Fibroblast of upper back skin (primary cell): ENCODE measurements at regions not wholly inside any gene's neighbourhood (a gene's known extent, or its start where the extent isn't known, plus 50 kb on each side); places are given as distances from the start of the nearest gene placed in this dataset.

Experiments
- DNase-seq: peaks from one replicate; pipeline ENCODE4 v3.0.0-alpha.2; 2013

GRCh38 chr17:36730857-36731490 lies 129.6 kb downstream of the MRM1 start:
- no peak for DNase-seq

DNA sequence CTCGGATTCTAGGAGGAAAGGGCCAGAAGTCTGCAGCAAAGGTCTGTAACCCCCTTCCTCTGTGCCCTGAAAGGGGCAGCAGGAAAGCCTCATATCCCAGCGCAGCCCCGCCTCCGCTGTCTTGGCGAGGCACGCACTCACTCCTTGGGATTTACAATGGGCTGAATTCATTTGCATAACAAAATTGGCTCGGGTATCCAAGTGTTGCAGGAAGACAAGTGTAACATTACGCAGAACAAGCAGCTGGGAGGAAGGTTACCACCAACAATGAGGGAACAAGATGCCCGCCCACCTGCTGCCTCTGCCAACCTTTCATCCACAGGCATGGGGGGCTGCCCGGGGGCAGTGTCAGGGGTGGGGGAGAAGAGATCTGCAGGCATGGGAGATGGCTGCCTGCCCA lies 130.4 kb downstream of the MRM1 start:
- DNase-seq: no peak

- DNase-seq: no peak
These were observed 131.0 kb downstream of the MRM1 start for GRCh38 chr17:36732351-36732750.

DNA sequence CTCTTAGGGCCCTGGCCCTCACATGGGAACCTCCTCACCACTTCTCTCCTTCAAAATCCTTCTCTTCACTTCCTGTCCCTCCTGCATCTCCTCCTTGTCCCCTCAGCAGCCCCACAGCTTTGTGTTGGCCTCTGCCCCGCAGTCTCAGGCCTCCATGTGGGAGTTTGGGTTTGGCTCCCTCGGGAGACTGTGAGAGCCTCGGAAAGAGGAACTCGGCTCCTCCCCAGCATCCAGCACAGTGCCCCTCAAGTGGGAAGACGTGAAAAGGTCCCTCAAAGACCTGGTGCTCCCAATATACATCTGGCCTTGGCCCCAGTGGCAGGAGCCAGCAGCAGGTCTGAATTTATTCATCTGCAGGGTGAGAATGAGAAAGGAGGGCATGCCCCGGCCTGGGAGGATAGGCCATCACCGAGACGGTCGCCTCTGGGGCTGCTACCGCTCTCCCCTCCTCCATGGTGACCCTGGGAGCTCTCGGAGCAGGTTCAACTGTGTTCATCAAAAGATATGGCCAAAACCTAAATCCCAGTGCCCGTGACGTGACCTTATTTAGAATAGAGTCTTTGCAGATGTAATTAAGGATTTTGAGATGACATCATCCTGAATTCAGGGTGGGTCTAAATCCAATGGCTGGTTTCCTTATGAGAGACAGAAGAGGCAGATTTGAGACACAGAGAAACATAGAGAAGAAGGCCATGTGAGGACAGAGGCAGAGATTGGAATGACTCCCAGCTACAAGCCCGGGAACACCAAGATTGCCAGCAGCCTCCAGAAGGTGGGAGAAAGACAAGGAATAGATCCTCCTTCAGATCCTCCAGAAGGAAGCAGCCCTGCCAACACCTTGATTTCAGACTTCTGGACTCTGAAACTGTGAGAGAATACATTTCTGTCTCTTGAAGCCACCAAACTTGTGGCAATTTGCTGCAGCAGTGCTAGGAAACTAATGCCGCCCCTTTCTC lies 135.1 kb downstream of the MRM1 start:
- DNase-seq: no peak

- DNase-seq: no peak
These were observed 137.8 kb downstream of the MRM1 start for GRCh38 chr17:36739208-36739607.

- DNase-seq: no peak
These were observed 138.8 kb downstream of the MRM1 start for GRCh38 chr17:36740157-36740556.

GRCh38 chr17:36741019-36741902 lies 139.9 kb downstream of the MRM1 start:
- no peak for DNase-seq

DNA sequence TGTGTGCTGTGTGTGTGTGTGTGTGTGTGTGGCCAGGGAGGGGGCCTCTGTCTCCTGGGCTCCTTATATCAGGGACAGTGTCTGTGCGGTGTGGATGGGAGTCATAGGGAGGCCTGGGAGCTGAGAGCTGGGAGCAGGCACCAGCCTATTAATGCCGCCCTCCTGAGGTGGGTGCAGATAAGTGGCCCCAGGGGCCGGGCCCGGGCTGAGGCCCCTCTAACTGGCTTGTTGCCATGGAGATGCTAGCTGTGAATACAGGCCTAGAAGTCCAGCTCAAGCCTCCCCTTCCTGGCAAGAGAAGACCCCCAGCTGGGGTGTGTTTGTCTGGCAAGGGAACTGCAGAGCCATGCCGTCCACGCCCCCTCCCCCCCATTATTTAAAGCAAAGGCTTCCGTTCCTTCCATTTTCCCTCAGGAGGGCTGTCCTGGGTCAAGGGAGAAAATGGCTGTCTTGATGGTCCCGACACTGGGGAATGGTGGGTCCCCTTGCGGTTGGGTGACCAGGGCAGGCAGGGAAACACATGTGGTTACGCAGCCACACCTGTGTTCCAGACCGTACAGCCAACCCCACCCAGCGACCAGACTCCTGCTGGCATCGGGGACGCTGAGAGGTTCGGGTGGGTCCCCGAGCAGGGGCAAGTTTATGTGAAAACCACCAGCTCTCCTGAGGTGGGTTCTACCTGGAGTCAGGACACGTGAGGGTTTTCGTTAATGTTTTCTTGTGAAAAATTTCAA lies 141.1 kb downstream of the MRM1 start:
- no peak for DNase-seq

- no peak for DNase-seq
These were observed 141.7 kb downstream of the MRM1 start for GRCh38 chr17:36743130-36743529.

DNA sequence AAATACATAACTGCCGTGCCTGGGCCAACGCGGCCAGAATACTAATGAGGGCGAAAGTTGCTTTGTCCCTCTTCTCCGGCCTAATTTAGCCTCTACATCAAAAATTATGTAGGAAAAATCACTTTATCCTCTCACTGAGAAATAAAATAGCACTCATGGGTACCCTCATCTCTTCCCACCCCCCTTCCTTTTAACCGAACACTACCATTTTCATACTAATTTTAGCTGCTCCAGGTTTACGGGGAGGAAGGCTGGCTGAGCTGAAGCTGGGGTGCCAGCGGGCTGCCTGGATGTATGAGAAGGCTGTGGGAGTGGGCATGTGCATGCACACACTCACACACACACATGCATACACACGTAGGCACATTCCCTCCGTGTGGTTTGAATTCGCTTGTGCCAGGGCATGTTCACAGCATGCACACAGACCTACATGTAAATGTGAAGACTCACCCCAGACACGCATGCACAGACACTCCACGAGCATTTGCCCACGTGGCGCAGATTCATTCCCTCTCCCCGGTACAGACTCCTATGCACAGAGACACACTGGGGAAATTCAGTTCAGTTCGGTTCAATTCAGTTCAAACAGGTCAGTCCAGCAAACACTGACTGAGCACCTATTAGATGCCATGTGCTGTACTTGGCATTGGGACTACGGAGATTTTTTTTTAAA lies 145.1 kb downstream of the MRM1 start:
- no peak for DNase-seq

DNA sequence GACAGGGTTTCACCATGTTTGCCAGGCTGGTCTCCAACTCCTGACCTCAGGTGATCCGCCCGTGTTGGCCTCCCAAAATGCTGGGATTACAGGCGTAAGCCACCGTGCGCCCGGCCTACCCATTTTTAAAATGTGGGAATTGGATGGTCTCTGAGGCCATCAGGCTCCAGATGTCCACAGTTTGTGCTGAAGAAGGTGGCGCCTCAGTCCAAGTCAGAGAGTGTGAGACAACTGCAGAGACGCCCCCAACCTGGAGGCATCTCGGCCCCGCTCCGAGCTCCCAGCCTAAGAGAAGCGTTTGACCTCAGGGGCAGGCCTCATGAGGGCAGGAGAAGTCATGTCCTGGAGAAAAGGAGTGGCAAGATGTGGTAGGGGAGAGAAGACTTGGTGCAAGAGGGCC lies 146.5 kb downstream of the MRM1 start:
- no peak for DNase-seq

- DNase-seq: no peak
These were observed 146.9 kb downstream of the MRM1 start for GRCh38 chr17:36748272-36748671.

GRCh38 chr17:36749493-36749892 lies 148.1 kb downstream of the MRM1 start:
- DNase-seq: no peak

GRCh38 chr17:36750316-36750885 lies 149.0 kb downstream of the MRM1 start:
- no peak for DNase-seq

- no peak for DNase-seq
These were observed 150.9 kb downstream of the MRM1 start for GRCh38 chr17:36752096-36752888.

GRCh38 chr17:36755586-36755985 lies 154.2 kb downstream of the MRM1 start:
- no peak for DNase-seq

GRCh38 chr17:36756695-36757094 lies 155.3 kb downstream of the MRM1 start:
- DNase-seq: no peak

DNA sequence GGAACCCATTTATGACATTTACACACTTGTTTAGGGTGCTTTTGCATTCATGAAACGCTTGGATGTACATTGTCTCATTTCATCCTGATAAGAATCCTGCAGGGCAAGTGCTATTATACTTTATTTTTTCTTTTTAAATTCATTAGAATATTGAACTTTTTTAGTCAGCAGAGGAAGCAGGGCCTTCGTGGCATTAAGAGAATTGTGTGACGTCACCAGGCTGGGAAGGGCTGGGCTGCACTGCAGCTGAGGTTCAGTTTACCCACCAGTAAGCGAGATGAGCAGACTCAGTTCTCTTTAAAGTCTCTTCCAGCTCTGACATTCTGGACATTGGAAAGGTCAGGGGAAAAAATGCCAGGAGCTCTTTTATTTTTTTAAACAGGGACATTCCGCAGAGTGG lies 159.0 kb downstream of the MRM1 start:
- no peak for DNase-seq

DNA sequence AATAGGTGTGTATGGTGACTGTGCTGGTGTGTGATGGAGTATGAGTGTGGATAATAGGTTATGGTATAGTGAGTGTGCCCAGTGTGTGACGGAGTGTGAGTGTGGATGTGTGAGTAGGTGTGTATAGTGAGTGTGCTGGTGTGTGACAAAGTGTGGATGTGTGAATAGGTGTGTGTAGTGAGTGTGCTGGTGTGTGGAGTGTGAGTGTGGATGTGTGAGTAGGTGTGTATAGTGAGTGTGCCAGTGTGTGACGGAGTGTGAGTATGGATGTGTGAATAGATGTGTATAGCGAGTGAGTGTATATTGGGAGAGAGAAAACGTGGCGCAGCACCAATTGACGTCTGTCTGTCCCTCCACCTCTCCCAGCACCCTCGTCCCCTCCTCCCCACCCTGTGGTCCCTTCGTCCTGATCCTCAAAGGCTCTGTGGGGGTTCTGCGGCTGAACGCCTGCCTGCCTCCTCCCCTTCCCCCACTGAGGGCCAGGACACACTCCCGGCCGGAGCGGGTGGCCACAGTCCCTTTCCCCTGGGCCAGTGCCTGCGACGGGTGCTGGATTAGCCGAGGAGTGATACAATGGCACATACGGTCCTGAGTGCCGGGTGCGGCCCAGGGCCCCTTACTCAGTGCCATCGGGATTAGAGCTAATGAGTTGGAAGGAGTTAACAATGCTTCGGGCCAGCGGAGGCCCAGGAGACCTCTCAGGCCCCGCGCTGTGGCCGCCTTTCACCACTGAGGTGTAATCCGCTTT lies 160.0 kb downstream of the MRM1 start:
- no peak for DNase-seq

DNA sequence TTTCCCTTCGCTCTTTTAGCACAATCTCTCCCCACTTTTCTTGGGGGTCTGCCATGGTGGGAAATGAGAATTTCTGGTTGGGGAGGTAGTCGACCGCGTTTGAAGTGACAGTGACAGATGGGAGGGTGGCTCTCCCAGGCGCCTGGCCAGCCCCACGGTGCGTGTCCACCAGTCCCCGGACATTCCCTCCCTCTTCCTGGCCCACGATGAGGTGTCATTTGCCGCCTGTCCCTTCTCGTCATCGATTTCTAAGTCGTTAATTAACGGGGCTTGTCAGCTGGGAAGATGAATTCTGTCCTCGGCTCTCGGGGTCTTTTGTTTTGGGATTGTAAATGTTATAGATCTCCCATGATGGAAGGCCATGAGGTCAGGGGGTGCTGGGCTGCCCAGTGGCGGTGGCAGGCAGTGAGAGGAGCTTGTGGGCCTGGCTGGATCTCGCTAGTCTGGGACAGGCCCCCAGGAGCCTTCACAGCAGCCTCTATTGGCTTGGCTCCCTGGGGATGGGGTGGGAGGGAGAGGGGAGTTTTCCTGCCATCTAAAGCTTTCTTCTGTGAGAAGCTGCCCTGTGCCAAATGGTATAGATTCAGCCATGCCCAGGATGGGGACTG lies 164.2 kb downstream of the MRM1 start:
- DNase-seq: no peak
